Mesendoderm (in vitro differentiated cells): ENCODE measurements at regions not wholly inside any gene's neighbourhood (a gene's known extent, or its start where the extent isn't known, plus 50 kb on each side); places are given as distances from the start of the nearest gene placed in this dataset.

Experiments used
- DNase-seq: peaks from one replicate; pipeline ENCODE4 v3.0.0; 2013
- H2AK5ac ChIP-seq: 2 replicates; pipeline ENCODE4 v1.6.1; 2013; ENCODE audit warnings: low read length, inconsistent platforms
- H2BK120ac ChIP-seq: 2 replicates; pipeline ENCODE4 v1.6.1; 2013; ENCODE audit warnings: low read depth, mild to moderate bottlenecking, low read length, moderate library complexity, mixed read lengths
- H2BK15ac ChIP-seq: replicated peaks from 2 replicates; pipeline ENCODE4 v1.6.1; 2013; ENCODE audit warnings: low read depth, mild to moderate bottlenecking, moderate library complexity
- H2BK5ac ChIP-seq: 2 replicates; pipeline ENCODE4 v1.6.1; 2013; ENCODE audit warnings: low read length, inconsistent platforms
- H3K18ac ChIP-seq: 2 replicates; pipeline ENCODE4 v1.6.1; 2013; ENCODE audit warnings: mild to moderate bottlenecking, low read length, mixed read lengths
- H3K23ac ChIP-seq: one replicate; pipeline ENCODE4 v1.6.1; 2013; ENCODE audit warnings: low read length
- H3K27ac ChIP-seq: 2 replicates; pipeline ENCODE4 v1.5.1; 2013; ENCODE audit warnings: low read depth, mild to moderate bottlenecking, inconsistent platforms, low read length, moderate library complexity
- H3K27me3 ChIP-seq: 2 replicates; pipeline ENCODE4 v1.6.1; 2013; ENCODE audit warnings: low read length, control low read depth, mild to moderate bottlenecking, inconsistent platforms; ENCODE audit not compliant: insufficient read depth, poor library complexity
- H3K36me3 ChIP-seq: 2 replicates; pipeline ENCODE4 v1.6.1; 2013; ENCODE audit warnings: low read length, inconsistent platforms; ENCODE audit not compliant: control insufficient read depth, insufficient read depth
- H3K4ac ChIP-seq: one replicate; pipeline ENCODE4 v1.6.1; 2013; ENCODE audit warnings: low read depth, mild to moderate bottlenecking, low read length, moderate library complexity
- H3K4me1 ChIP-seq: 2 replicates; pipeline ENCODE4 v1.6.1; 2013; ENCODE audit warnings: low read depth, low read length, inconsistent platforms; ENCODE audit not compliant: control insufficient read depth
- H3K4me2 ChIP-seq: 2 replicates; pipeline ENCODE4 v1.6.1; 2013; ENCODE audit warnings: low read length
- H3K4me3 ChIP-seq: 2 replicates; pipeline ENCODE4 v1.5.1; 2013; ENCODE audit warnings: mild to moderate bottlenecking, low read length
- H3K56ac ChIP-seq: one replicate; pipeline ENCODE4 v1.6.1; 2013; ENCODE audit warnings: low read length
- H3K79me1 ChIP-seq: 2 replicates; pipeline ENCODE4 v1.6.1; 2013; ENCODE audit warnings: low read length, inconsistent platforms
- H3K79me2 ChIP-seq: 2 replicates; pipeline ENCODE4 v1.6.1; 2013; ENCODE audit warnings: mild to moderate bottlenecking, low read length; ENCODE audit not compliant: control insufficient read depth, insufficient read depth
- H3K9ac ChIP-seq: 2 replicates; pipeline ENCODE4 v1.6.1; 2013; ENCODE audit warnings: low read length, inconsistent platforms
- H4K5ac ChIP-seq: one replicate; pipeline ENCODE4 v1.6.1; 2013; ENCODE audit warnings: low read length
- H4K8ac ChIP-seq: one replicate; pipeline ENCODE4 v1.6.1; 2013; ENCODE audit warnings: low read depth, mild to moderate bottlenecking, control low read depth, low read length, moderate library complexity
- WGBS: extraction: QIAGEN DNeasy Blood & Tissue Kit; methylation state at CpG from one replicate; pipeline ENCODE4 v1.1.7; 2013; ENCODE audit warnings: low lambda C conversion rate, missing lambda C conversion rate; ENCODE audit not compliant: insufficient coverage; ENCODE audit errors: extremely low coverage; 5-methylcytosine and 5-hydroxymethylcytosine counted together

DNA sequence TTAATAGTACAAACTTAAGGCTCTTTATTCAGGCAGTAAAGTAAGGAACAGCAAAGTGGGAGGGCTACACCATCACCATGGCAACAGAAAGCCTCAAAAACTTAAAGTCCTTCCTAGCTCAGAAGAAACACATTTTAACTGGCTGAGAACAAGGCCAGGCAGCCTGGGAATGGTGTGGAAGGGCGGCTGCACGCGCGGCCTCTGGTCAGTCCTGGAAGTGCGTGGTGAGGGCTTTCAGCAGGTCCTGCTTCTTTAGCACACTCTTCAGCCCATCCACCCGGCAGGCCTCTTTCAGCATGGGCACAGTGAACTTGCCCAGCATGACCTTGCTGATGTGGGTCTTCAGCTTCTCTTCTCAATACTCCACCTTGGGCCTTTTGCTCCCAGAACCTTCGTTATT is 133.0 kb downstream of the CYP26A1 start:
- Histone ChIP-seq H3K79me2 (no peaks in the 10 kb centered on the region), H3K4me1 (no peaks in the 10 kb centered on the region), H4K8ac (no peak overlapping the region), H3K4ac (no peak overlapping the region), H3K23ac (no peak overlapping the region), H4K5ac (no peak overlapping the region), H3K4me3 (no peak overlapping the region), H3K27me3 (no peaks in the 10 kb centered on the region), H3K18ac (no peak overlapping the region), H3K9ac (no peak overlapping the region), H2BK15ac (no peak overlapping the region), H3K36me3 (no peaks in the 10 kb centered on the region), H3K4me2 (no peak overlapping the region), H3K27ac (no peak overlapping the region), H2BK5ac (no peak overlapping the region), H2AK5ac (no peak overlapping the region), H3K79me1 (no peaks in the 10 kb centered on the region), H3K56ac (no peak overlapping the region), H2BK120ac (no peak overlapping the region)
- peak; percentile 85 for DNase-seq
- WGBS: no CpG with 5 or more reads among the region's 7 CpGs

DNA sequence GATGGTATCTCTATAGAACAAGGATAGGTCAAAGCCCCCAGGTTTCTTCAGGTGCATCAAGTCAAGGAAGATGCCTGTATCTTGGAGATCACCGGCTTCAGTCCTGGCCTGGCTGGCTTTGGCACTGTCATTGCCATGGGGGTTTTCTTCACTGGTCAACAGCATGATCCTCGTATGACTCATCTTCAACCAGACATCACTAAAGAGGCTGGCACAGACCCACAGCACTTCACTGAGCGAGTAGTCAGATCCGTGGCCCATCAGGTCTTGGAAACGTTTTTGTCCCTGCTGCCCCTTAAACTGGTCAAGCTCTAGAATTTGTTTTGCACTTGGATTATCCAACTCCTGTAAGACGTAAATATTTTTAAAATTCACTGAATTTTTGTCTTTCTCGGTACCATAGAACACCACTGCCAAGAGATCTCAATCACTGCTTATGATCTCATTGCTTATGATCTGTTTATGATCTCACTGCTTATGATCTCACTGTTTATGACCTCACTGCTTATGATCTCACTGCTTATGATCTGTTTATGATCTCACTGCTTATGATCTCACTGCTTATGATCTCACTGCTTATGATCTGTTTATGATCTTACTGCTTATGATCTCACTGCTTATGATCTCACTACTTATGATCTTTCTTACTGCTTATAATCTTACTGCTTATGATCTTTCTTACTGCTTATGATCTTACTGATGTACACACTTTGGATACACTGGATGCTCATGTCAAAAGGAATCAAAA is 135.2 kb downstream of the CYP26A1 start:
- H4K8ac ChIP-seq: no peak overlapping the region
- WGBS: no CpG with 5 or more reads among the region's 7 CpGs
- DNase-seq: no peak
- H3K18ac ChIP-seq: no peak overlapping the region
- H2AK5ac ChIP-seq: no peak overlapping the region
- no peak overlapping the region for H3K23ac ChIP-seq
- no peak overlapping the region for H3K4me2 ChIP-seq
- H3K79me2 ChIP-seq: no peaks in the 10 kb centered on the region
- H2BK120ac ChIP-seq: no peak overlapping the region
- H4K5ac ChIP-seq: no peak overlapping the region
- no peak overlapping the region for H2BK15ac ChIP-seq
- H3K4me3 ChIP-seq: no peak overlapping the region
- H3K9ac ChIP-seq: no peak overlapping the region
- H3K4ac ChIP-seq: no peak overlapping the region
- no peak overlapping the region for H2BK5ac ChIP-seq
- H3K4me1 ChIP-seq: no peaks in the 10 kb centered on the region
- no peak overlapping the region for H3K27ac ChIP-seq
- no peak overlapping the region for H3K56ac ChIP-seq
- no peaks in the 10 kb centered on the region for H3K36me3 ChIP-seq
- no peaks in the 10 kb centered on the region for H3K27me3 ChIP-seq
- H3K79me1 ChIP-seq: no peaks in the 10 kb centered on the region

DNA sequence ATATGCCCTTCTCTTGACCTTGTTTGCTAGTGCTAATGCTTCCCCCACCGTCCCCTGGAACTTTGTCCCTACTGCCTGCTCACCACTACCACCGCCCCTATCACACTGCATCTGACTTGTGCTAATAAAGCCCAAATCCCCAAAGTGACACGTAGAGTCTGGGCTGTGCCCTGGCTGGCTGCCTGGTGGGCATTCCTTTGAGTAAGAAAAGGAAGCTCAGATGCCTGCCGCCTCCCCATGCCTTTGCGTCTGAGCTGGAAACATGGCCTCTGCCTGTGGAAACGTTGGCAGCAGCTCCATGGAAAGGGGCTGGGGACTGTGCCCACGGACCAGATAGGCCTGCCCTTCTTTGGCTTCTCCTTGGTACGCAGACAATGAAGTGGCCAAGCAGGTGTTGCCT is 138.3 kb downstream of the CYP26A1 start:
- Histone ChIP-seq H3K56ac (no peak overlapping the region), H4K8ac (no peak overlapping the region), H4K5ac (no peak overlapping the region), H3K4me2 (no peak overlapping the region), H2AK5ac (no peak overlapping the region), H3K79me1 (no peaks in the 10 kb centered on the region), H2BK15ac (no peak overlapping the region), H3K27ac (no peak overlapping the region), H3K4me1 (no peaks in the 10 kb centered on the region), H2BK120ac (no peak overlapping the region), H3K79me2 (no peaks in the 10 kb centered on the region), H3K36me3 (no peaks in the 10 kb centered on the region), H3K27me3 (no peaks in the 10 kb centered on the region), H3K23ac (no peak overlapping the region), H2BK5ac (no peak overlapping the region), H3K9ac (no peak overlapping the region), H3K18ac (no peak overlapping the region), H3K4ac (no peak overlapping the region), H3K4me3 (no peak overlapping the region)
- no peak for DNase-seq
- WGBS: no CpG with 5 or more reads among the region's 8 CpGs

- no peak for DNase-seq
- no peak overlapping the region for H3K27ac ChIP-seq
Observed at GRCh38 chr10:93215312-93215711, 141.6 kb downstream of the CYP26A1 start.

DNA sequence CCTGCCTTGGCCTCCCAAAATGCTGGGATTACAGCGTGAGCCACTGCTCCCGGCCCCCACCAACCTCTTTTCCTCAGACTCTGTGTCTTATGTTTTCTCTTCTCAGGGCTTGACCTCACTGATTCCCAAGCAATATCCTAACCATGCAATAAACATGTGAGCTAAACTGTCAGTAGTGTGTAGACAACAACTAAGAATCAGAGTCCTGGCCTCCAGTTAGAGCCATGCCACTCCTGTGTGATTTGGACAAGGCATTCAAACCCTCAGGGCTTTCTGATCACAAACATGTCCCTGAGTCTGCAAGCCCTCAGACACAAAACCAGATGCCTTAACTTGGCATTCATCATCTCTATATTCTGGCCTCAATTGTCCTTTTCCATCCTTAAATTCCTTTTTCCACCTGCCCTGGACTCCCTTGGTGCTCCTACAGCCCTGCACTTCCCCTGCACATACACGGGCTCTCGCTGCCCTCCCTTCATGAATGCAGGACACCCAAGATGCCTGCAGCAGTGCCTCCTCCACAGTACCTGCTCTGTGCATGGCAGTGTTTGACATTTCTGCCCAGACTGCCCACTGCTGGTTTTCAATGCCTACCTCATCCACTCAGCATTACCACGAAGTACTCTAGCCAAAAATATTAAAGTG is 142.8 kb downstream of the CYP26A1 start:
- no peak overlapping the region for H3K4me2 ChIP-seq
- H3K27ac ChIP-seq: no peak overlapping the region
- no peaks in the 10 kb centered on the region for H3K4me1 ChIP-seq
- no peaks in the 10 kb centered on the region for H3K36me3 ChIP-seq
- no peak overlapping the region for H3K18ac ChIP-seq
- peak overlapping the region; percentile 27 for H3K56ac ChIP-seq
- H3K79me2 ChIP-seq: no peaks in the 10 kb centered on the region
- no peak overlapping the region for H3K4me3 ChIP-seq
- no peak overlapping the region for H4K5ac ChIP-seq
- no peaks in the 10 kb centered on the region for H3K27me3 ChIP-seq
- no peak overlapping the region for H2BK15ac ChIP-seq
- no peak overlapping the region for H2BK5ac ChIP-seq
- no peaks in the 10 kb centered on the region for H3K79me1 ChIP-seq
- DNase-seq: no peak
- no peak overlapping the region for H4K8ac ChIP-seq
- WGBS: no CpG with 5 or more reads among the region's 5 CpGs
- no peak overlapping the region for H3K9ac ChIP-seq
- no peak overlapping the region for H2BK120ac ChIP-seq
- no peak overlapping the region for H3K4ac ChIP-seq
- no peak overlapping the region for H2AK5ac ChIP-seq
- H3K23ac ChIP-seq: no peak overlapping the region

More at GRCh38 chr10:93215312-93215711, 141.6 kb downstream of the CYP26A1 start:
- Histone ChIP-seq H3K4me1 (no peaks in the 10 kb centered on the region), H3K4ac (no peak overlapping the region), H3K9ac (no peak overlapping the region), H3K27me3 (no peaks in the 10 kb centered on the region), H2AK5ac (no peak overlapping the region), H3K4me3 (no peak overlapping the region), H4K5ac (no peak overlapping the region), H4K8ac (no peak overlapping the region), H3K56ac (peak overlapping the region; percentile 20), H2BK15ac (no peak overlapping the region), H3K4me2 (no peak overlapping the region), H2BK5ac (no peak overlapping the region), H2BK120ac (no peak overlapping the region), H3K18ac (no peak overlapping the region), H3K79me1 (no peaks in the 10 kb centered on the region), H3K79me2 (no peaks in the 10 kb centered on the region), H3K36me3 (no peaks in the 10 kb centered on the region), H3K23ac (no peak overlapping the region)
- no CpG with 5 or more reads among the region's 3 CpGs for WGBS

DNA sequence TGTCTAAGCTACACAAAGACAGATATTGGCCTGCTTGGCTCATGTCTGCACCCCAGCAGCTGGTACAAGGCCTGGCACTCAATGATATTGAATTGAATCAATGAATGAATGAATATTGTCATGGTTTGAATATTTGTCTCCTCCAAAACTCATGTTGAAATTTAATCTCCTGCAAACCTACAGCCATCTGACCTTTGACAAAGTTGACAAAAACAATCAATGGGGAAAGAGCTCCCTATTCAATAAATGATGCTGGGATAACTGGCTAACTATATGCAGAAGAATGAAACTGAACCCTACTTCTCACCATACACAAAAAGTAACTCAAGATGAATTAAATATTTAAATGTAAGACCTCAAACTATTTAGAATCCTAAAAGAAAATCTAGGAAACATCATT is 144.7 kb downstream of the CYP26A1 start:
- no peak overlapping the region for H3K23ac ChIP-seq
- no peak overlapping the region for H3K4ac ChIP-seq
- no peak overlapping the region for H3K56ac ChIP-seq
- no peak overlapping the region for H3K18ac ChIP-seq
- no peaks in the 10 kb centered on the region for H3K36me3 ChIP-seq
- no peak overlapping the region for H3K9ac ChIP-seq
- H3K4me1 ChIP-seq: peaks cover 2% of the 10 kb centered on the region
- no peak overlapping the region for H2AK5ac ChIP-seq
- H4K8ac ChIP-seq: no peak overlapping the region
- no peak overlapping the region for H4K5ac ChIP-seq
- H3K27me3 ChIP-seq: no peaks in the 10 kb centered on the region
- H3K4me3 ChIP-seq: no peak overlapping the region
- H3K4me2 ChIP-seq: no peak overlapping the region
- DNase-seq: no peak
- no peak overlapping the region for H2BK5ac ChIP-seq
- H3K79me1 ChIP-seq: no peaks in the 10 kb centered on the region
- H3K79me2 ChIP-seq: no peaks in the 10 kb centered on the region
- no peak overlapping the region for H2BK120ac ChIP-seq
- H2BK15ac ChIP-seq: no peak overlapping the region
- H3K27ac ChIP-seq: no peak overlapping the region
